HEK293T (cell line): ENCODE measurements at regions not wholly inside any gene's neighbourhood (a gene's known extent, or its start where the extent isn't known, plus 50 kb on each side); places are given as distances from the start of the nearest gene placed in this dataset.

Experiments
- ELF4 ChIP-seq: fragments of 450-650 bp; IDR thresholded peaks from 2 replicates; pipeline ENCODE4 v1.6.1; 2017; ENCODE audit warnings: antibody characterized with exemption
- FOXA1 ChIP-seq: fragments of 450-650 bp; IDR thresholded peaks from 2 replicates; pipeline ENCODE4 v1.6.1; 2016; ENCODE audit warnings: mild to moderate bottlenecking

- TF ChIP-seq FOXA1: no peak
- TF ChIP-seq ELF4: no peak
Measured at GRCh38 chr7:39829028-39829427, 121.0 kb upstream of the CDK13 start.
